ENCODE measurements at regions not wholly inside any gene's neighbourhood (a gene's known extent, or its start where the extent isn't known, plus 50 kb on each side); places are given as distances from the start of the nearest gene placed in this dataset.

GRCh38 chr1:88421997-88422396 lies 262.1 kb upstream of the PKN2 start:
- no peaks in the 10 kb centered on the region for H3K9me3 ChIP-seq (ENCODE audit: control insufficient read depth, insufficient read depth, low read length)
- no peaks in the 10 kb centered on the region for H3K36me3 ChIP-seq (ENCODE audit: control insufficient read depth, insufficient read depth, low read length)
- no peak overlapping the region for H3K9ac ChIP-seq (ENCODE audit: low read depth, low read length)
- no peaks in the 10 kb centered on the region for H3K27me3 ChIP-seq (ENCODE audit: control insufficient read depth, insufficient read depth, low read length)
- peaks cover 5% of the 10 kb centered on the region for H3K4me1 ChIP-seq (ENCODE audit: control insufficient read depth, insufficient read depth, low read length)
- H3K4me3 ChIP-seq (ENCODE audit: low read depth, low read length) = no peak overlapping the region

DNA sequence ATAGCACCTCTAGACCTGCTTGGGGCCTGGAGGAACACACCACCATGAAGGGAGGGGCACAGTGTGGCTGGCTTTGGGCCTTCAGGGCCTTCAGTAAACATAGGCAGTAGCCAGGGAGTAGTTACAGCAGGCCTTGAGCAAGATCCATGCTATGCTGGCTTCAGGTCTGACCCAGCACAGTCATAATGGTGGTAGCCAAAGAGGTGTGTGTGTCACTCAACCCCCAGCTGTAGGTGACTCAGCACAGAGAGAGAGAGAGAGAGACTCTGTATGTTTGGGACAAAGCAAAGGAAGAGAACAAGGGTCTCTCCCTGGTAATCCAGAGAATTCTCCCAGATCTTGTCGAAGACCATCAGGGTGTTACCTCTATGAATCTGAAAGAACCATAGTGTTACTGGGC lies 250.5 kb upstream of the PKN2 start:
- H3K4me1 ChIP-seq (ENCODE audit: control insufficient read depth, insufficient read depth, low read length) = no peaks in the 10 kb centered on the region
- no peaks in the 10 kb centered on the region for H3K27me3 ChIP-seq (ENCODE audit: control insufficient read depth, insufficient read depth, low read length)
- no peaks in the 10 kb centered on the region for H3K9me3 ChIP-seq (ENCODE audit: control insufficient read depth, insufficient read depth, low read length)
- no peaks in the 10 kb centered on the region for H3K36me3 ChIP-seq (ENCODE audit: control insufficient read depth, insufficient read depth, low read length)
- no peak overlapping the region for H3K9ac ChIP-seq (ENCODE audit: low read depth, low read length)
- H3K4me3 ChIP-seq (ENCODE audit: low read depth, low read length) = no peak overlapping the region

- H3K4me3 ChIP-seq (ENCODE audit: low read depth, low read length) = no peak overlapping the region
- H3K9me3 ChIP-seq (ENCODE audit: control insufficient read depth, insufficient read depth, low read length) = no peaks in the 10 kb centered on the region
- no peaks in the 10 kb centered on the region for H3K36me3 ChIP-seq (ENCODE audit: control insufficient read depth, insufficient read depth, low read length)
- H3K9ac ChIP-seq (ENCODE audit: low read depth, low read length) = no peak overlapping the region
- H3K4me1 ChIP-seq (ENCODE audit: control insufficient read depth, insufficient read depth, low read length) = no peaks in the 10 kb centered on the region
- H3K27me3 ChIP-seq (ENCODE audit: control insufficient read depth, insufficient read depth, low read length) = no peaks in the 10 kb centered on the region
Measured at GRCh38 chr1:88434836-88435235, 249.2 kb upstream of the PKN2 start.

- no peaks in the 10 kb centered on the region for H3K4me1 ChIP-seq (ENCODE audit: control insufficient read depth, insufficient read depth, low read length)
- no peak overlapping the region for H3K4me3 ChIP-seq (ENCODE audit: low read depth, low read length)
- H3K9me3 ChIP-seq (ENCODE audit: control insufficient read depth, insufficient read depth, low read length) = no peaks in the 10 kb centered on the region
- no peak overlapping the region for H3K9ac ChIP-seq (ENCODE audit: low read depth, low read length)
- no peaks in the 10 kb centered on the region for H3K36me3 ChIP-seq (ENCODE audit: control insufficient read depth, insufficient read depth, low read length)
- no peaks in the 10 kb centered on the region for H3K27me3 ChIP-seq (ENCODE audit: control insufficient read depth, insufficient read depth, low read length)
Measured at GRCh38 chr1:88441022-88441421, 243.1 kb upstream of the PKN2 start.

DNA sequence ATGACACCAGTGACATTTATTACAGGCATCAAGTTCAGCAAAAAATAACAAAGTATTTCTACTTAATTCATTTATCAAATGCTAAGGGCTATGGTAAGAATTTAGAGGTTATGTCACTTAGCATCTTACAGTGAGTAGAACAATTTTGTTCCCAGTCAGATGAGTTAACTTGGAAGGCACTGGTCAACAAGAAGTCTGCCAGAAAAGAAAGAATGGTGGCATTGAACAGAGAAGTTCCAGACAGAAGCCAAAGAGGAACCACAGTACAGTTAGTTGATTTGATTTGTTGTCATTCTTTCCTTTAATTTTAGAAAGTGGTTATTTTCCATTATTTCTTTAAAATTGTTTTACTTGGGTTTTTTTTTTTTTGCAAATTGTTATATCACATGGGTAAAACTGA lies 232.2 kb upstream of the PKN2 start:
- H3K9me3 ChIP-seq (ENCODE audit: control insufficient read depth, insufficient read depth, low read length) = no peaks in the 10 kb centered on the region
- no peaks in the 10 kb centered on the region for H3K36me3 ChIP-seq (ENCODE audit: control insufficient read depth, insufficient read depth, low read length)
- no peaks in the 10 kb centered on the region for H3K27me3 ChIP-seq (ENCODE audit: control insufficient read depth, insufficient read depth, low read length)
- H3K9ac ChIP-seq (ENCODE audit: low read depth, low read length) = no peak overlapping the region
- H3K4me3 ChIP-seq (ENCODE audit: low read depth, low read length) = no peak overlapping the region
- peaks cover 9% of the 10 kb centered on the region for H3K4me1 ChIP-seq (ENCODE audit: control insufficient read depth, insufficient read depth, low read length)

- Histone ChIP-seq H3K4me3 (ENCODE audit: low read depth, low read length) (no peak overlapping the region), H3K36me3 (ENCODE audit: control insufficient read depth, insufficient read depth, low read length) (no peaks in the 10 kb centered on the region), H3K4me1 (ENCODE audit: control insufficient read depth, insufficient read depth, low read length) (peaks cover 9% of the 10 kb centered on the region), H3K9me3 (ENCODE audit: control insufficient read depth, insufficient read depth, low read length) (no peaks in the 10 kb centered on the region), H3K9ac (ENCODE audit: low read depth, low read length) (no peak overlapping the region), H3K27me3 (ENCODE audit: control insufficient read depth, insufficient read depth, low read length) (no peaks in the 10 kb centered on the region)
Measured at GRCh38 chr1:88453295-88453694, 230.8 kb upstream of the PKN2 start.

DNA sequence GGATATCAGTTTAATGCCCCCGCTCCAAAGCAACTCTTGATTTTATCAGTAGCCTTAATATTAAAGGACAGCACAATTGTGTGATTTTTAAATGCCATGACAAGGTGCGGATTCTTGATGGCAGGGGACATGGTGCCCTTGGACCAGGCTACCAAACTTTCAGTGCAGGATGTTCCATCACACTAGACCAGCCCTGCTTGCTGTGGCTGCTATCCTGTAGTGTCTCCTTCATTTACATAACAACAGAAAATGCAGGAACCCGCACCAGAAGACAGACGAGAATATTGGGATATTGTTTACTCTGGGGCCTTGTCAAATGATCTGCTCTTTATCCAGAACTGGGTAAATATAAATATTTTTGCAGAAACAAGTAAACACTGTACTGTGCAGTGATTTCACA lies 229.3 kb upstream of the PKN2 start:
- Histone ChIP-seq H3K4me1 (ENCODE audit: control insufficient read depth, insufficient read depth, low read length) (peaks cover 9% of the 10 kb centered on the region), H3K4me3 (ENCODE audit: low read depth, low read length) (no peak overlapping the region), H3K9me3 (ENCODE audit: control insufficient read depth, insufficient read depth, low read length) (no peaks in the 10 kb centered on the region), H3K9ac (ENCODE audit: low read depth, low read length) (no peak overlapping the region), H3K36me3 (ENCODE audit: control insufficient read depth, insufficient read depth, low read length) (no peaks in the 10 kb centered on the region), H3K27me3 (ENCODE audit: control insufficient read depth, insufficient read depth, low read length) (no peaks in the 10 kb centered on the region)

GRCh38 chr1:88455621-88456256 lies 228.3 kb upstream of the PKN2 start:
- Histone ChIP-seq H3K36me3 (ENCODE audit: control insufficient read depth, insufficient read depth, low read length) (no peaks in the 10 kb centered on the region), H3K4me3 (ENCODE audit: low read depth, low read length) (no peak overlapping the region), H3K9me3 (ENCODE audit: control insufficient read depth, insufficient read depth, low read length) (no peaks in the 10 kb centered on the region), H3K27me3 (ENCODE audit: control insufficient read depth, insufficient read depth, low read length) (no peaks in the 10 kb centered on the region), H3K4me1 (ENCODE audit: control insufficient read depth, insufficient read depth, low read length) (peaks cover 9% of the 10 kb centered on the region), H3K9ac (ENCODE audit: low read depth, low read length) (no peak overlapping the region)

- H3K9me3 ChIP-seq (ENCODE audit: control insufficient read depth, insufficient read depth, low read length) = no peaks in the 10 kb centered on the region
- H3K4me1 ChIP-seq (ENCODE audit: control insufficient read depth, insufficient read depth, low read length) = peaks cover 9% of the 10 kb centered on the region
- peaks cover 5% of the 10 kb centered on the region for H3K27me3 ChIP-seq (ENCODE audit: control insufficient read depth, insufficient read depth, low read length)
- no peak overlapping the region for H3K4me3 ChIP-seq (ENCODE audit: low read depth, low read length)
- no peaks in the 10 kb centered on the region for H3K36me3 ChIP-seq (ENCODE audit: control insufficient read depth, insufficient read depth, low read length)
- no peak overlapping the region for H3K9ac ChIP-seq (ENCODE audit: low read depth, low read length)
Measured at GRCh38 chr1:88457197-88457596, 226.9 kb upstream of the PKN2 start.

GRCh38 chr1:88461007-88461406 lies 223.1 kb upstream of the PKN2 start:
- no peak overlapping the region for H3K4me3 ChIP-seq (ENCODE audit: low read depth, low read length)
- no peaks in the 10 kb centered on the region for H3K9me3 ChIP-seq (ENCODE audit: control insufficient read depth, insufficient read depth, low read length)
- H3K4me1 ChIP-seq (ENCODE audit: control insufficient read depth, insufficient read depth, low read length) = peaks cover 2% of the 10 kb centered on the region
- no peak overlapping the region for H3K9ac ChIP-seq (ENCODE audit: low read depth, low read length)
- H3K27me3 ChIP-seq (ENCODE audit: control insufficient read depth, insufficient read depth, low read length) = peaks cover 6% of the 10 kb centered on the region
- H3K36me3 ChIP-seq (ENCODE audit: control insufficient read depth, insufficient read depth, low read length) = no peaks in the 10 kb centered on the region

GRCh38 chr1:88462096-88462487 lies 222.0 kb upstream of the PKN2 start:
- H3K27me3 ChIP-seq (ENCODE audit: control insufficient read depth, insufficient read depth, low read length) = peaks cover 6% of the 10 kb centered on the region
- H3K4me1 ChIP-seq (ENCODE audit: control insufficient read depth, insufficient read depth, low read length) = no peaks in the 10 kb centered on the region
- no peaks in the 10 kb centered on the region for H3K36me3 ChIP-seq (ENCODE audit: control insufficient read depth, insufficient read depth, low read length)
- H3K9me3 ChIP-seq (ENCODE audit: control insufficient read depth, insufficient read depth, low read length) = no peaks in the 10 kb centered on the region
- H3K9ac ChIP-seq (ENCODE audit: low read depth, low read length) = no peak overlapping the region
- peak overlapping the region; percentile 52 for H3K4me3 ChIP-seq (ENCODE audit: low read depth, low read length)

DNA sequence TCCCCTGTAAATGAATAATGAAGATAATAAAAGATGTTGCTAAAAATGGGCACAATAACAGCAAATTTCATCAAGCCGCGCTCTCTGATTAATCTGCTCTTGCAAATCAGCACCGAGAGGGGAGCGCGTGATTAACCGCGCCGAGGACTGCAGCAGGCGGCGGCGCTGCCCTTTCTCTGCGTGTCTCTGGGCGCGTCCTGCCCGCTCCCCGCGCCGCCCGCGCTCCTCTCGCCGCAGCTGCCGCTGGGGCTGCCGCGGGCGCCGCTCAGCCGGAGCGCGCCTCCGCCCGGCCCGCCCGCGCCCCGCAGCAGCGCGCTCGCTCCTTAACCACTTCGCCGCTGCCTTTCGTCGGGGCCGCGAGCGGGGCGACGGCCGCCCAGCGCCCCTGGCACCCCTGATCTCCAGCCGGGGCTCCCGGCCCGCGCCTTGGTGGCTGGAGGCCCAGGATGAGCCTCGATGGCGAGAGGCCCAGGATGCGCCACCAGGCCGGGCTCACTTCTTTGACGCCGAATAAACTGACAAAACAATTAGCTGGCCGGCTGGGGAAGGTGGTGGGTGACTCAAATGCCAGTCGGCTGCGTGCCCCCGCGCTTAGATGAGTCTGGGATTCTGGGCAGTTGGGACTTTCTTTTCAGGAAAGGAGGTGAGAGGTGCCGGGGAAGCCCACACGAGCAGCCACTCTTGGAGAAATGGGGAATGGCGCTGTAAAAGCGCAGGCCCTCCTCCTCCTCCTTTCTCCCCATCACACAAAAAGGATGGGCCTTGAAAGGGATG lies 221.4 kb upstream of the PKN2 start:
- Histone ChIP-seq H3K27me3 (ENCODE audit: control insufficient read depth, insufficient read depth, low read length) (peaks cover 6% of the 10 kb centered on the region), H3K36me3 (ENCODE audit: control insufficient read depth, insufficient read depth, low read length) (no peaks in the 10 kb centered on the region), H3K9me3 (ENCODE audit: control insufficient read depth, insufficient read depth, low read length) (no peaks in the 10 kb centered on the region), H3K9ac (ENCODE audit: low read depth, low read length) (peak overlapping the region; percentile 47), H3K4me3 (ENCODE audit: low read depth, low read length) (peak overlapping the region; percentile 52), H3K4me1 (ENCODE audit: control insufficient read depth, insufficient read depth, low read length) (no peaks in the 10 kb centered on the region)
